Prostate gland (tissue), 2 donors: ENCODE measurements at regions not wholly inside any gene's neighbourhood (a gene's known extent, or its start where the extent isn't known, plus 50 kb on each side); places are given as distances from the start of the nearest gene placed in this dataset.

ENCODE experiments used
- POLR2AphosphoS5 ChIP-seq: sonication (generic); formaldehyde crosslinking; IDR thresholded peaks from one replicate; pipeline ENCODE4 v1.6.1; 2017; ENCODE audit warnings: antibody characterized with exemption
- TF ChIP-seq, protein P1 (sequence below), 4 experiments: fragments of 200-600 bp in 2 of 4; fragments of 450-650 bp in 2 of 4; sonication (generic) in 2 of 4; IDR thresholded peaks; 1 replicate in 3 of 4; 2 replicates in 1 of 4; pipeline ENCODE4 v1.5.1; 2016 to 2019; ENCODE audit warnings: antibody characterized with exemption in 4 of 4, mild to moderate bottlenecking in 2 of 4, moderate library complexity in 2 of 4

DNA sequence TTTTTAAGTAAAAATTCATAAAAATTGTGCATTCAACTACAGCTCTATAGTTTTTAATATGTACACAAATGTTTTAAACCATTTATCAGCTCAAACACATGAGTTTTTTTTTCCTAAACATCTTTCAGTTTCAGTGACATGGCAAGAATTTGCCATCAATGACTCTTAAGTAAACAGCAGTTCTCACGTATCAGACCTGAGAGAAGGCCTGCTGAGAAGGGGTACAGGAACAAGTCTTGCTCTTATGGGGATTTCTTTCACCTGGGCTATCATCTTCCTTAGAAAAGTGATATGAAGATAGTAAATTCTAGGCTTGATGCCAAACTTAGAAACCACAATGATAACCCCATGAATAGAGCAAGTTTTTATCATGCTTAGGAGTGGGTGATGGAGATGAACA lies 467.8 kb downstream of the ARL4A start:
- TF ChIP-seq POLR2AphosphoS5 = no peak
- TF ChIP-seq, protein P1, sequence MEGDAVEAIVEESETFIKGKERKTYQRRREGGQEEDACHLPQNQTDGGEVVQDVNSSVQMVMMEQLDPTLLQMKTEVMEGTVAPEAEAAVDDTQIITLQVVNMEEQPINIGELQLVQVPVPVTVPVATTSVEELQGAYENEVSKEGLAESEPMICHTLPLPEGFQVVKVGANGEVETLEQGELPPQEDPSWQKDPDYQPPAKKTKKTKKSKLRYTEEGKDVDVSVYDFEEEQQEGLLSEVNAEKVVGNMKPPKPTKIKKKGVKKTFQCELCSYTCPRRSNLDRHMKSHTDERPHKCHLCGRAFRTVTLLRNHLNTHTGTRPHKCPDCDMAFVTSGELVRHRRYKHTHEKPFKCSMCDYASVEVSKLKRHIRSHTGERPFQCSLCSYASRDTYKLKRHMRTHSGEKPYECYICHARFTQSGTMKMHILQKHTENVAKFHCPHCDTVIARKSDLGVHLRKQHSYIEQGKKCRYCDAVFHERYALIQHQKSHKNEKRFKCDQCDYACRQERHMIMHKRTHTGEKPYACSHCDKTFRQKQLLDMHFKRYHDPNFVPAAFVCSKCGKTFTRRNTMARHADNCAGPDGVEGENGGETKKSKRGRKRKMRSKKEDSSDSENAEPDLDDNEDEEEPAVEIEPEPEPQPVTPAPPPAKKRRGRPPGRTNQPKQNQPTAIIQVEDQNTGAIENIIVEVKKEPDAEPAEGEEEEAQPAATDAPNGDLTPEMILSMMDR (IDR thresholded peaks at IDR 0.05) = no peak
